ENCODE measurements at regions not wholly inside any gene's neighbourhood (a gene's known extent, or its start where the extent isn't known, plus 50 kb on each side); places are given as distances from the start of the nearest gene placed in this dataset.

DNA sequence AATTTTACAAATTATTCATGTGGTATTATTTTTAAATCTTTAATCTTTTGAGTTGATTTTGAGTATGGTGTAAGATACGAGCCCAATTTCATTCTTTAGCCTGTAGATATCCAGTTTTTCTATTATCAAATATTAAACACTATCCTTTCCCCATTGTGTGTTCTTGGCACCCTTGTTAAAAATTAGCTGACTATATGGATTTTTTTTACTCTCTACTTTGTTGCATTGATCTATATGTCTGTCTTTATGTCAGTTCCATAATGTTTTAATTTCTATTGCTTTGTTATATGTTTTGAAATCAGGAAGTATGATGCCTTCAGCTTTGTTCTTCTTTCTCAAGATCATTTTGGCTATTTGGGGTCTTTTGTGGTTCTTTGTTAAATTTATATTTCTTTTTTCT is 80.9 kb upstream of the ZNF804A start:
- ATAC-seq (ENCODE audit: low read depth) = no peak

DNA sequence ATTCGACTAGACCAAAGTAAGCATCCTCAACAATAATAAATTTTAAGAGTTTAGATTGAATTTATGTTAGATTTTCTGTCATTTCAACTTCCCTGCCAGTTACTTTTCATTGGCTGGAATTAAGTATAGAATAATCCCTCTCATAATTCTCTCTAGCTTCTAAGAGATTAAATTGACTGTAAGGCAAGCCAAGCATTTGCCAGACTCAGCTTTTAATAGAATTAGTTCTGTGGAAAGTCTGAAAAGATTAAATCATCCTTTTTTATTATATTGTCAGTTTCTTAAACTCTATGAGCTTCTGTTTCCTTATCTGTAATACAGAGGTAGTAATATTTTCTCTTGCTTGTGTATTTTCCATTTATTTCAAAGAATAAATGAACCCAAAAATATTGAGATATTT is 77.9 kb upstream of the ZNF804A start:
- TF ChIP-seq, protein P1, sequence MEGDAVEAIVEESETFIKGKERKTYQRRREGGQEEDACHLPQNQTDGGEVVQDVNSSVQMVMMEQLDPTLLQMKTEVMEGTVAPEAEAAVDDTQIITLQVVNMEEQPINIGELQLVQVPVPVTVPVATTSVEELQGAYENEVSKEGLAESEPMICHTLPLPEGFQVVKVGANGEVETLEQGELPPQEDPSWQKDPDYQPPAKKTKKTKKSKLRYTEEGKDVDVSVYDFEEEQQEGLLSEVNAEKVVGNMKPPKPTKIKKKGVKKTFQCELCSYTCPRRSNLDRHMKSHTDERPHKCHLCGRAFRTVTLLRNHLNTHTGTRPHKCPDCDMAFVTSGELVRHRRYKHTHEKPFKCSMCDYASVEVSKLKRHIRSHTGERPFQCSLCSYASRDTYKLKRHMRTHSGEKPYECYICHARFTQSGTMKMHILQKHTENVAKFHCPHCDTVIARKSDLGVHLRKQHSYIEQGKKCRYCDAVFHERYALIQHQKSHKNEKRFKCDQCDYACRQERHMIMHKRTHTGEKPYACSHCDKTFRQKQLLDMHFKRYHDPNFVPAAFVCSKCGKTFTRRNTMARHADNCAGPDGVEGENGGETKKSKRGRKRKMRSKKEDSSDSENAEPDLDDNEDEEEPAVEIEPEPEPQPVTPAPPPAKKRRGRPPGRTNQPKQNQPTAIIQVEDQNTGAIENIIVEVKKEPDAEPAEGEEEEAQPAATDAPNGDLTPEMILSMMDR (IDR thresholded peaks at IDR 0.05; ENCODE audit: poor library complexity, severe bottlenecking) = no peak
- no peak overlapping the region for H3K27ac ChIP-seq (ENCODE audit: poor library complexity, severe bottlenecking)
- no peak for DNase-seq (ENCODE audit: low spot score)
- H3K4me1 ChIP-seq (ENCODE audit: insufficient read depth, poor library complexity, severe bottlenecking) = no peaks in the 10 kb centered on the region
- no peaks in the 10 kb centered on the region for H3K9me3 ChIP-seq (ENCODE audit: severe bottlenecking)
- no peak for ATAC-seq (ENCODE audit: low read depth)
- no peak overlapping the region for H3K4me3 ChIP-seq (ENCODE audit: severe bottlenecking)
- no peaks in the 10 kb centered on the region for H3K36me3 ChIP-seq (ENCODE audit: low read depth)
- H3K27me3 ChIP-seq (ENCODE audit: insufficient read depth, poor library complexity, severe bottlenecking) = no peaks in the 10 kb centered on the region

More for the DNA sequence above, 80.9 kb upstream of the ZNF804A start:
- DNase-seq (ENCODE audit: low spot score) = no peak
- no peak overlapping the region for H3K27ac ChIP-seq (ENCODE audit: poor library complexity, severe bottlenecking)
- no peaks in the 10 kb centered on the region for H3K27me3 ChIP-seq (ENCODE audit: insufficient read depth, poor library complexity, severe bottlenecking)
- no peaks in the 10 kb centered on the region for H3K4me1 ChIP-seq (ENCODE audit: insufficient read depth, poor library complexity, severe bottlenecking)
- no peaks in the 10 kb centered on the region for H3K9me3 ChIP-seq (ENCODE audit: severe bottlenecking)
- no peaks in the 10 kb centered on the region for H3K36me3 ChIP-seq (ENCODE audit: low read depth)
- no peak overlapping the region for H3K4me3 ChIP-seq (ENCODE audit: severe bottlenecking)
- TF ChIP-seq, protein P1 (IDR thresholded peaks at IDR 0.05; ENCODE audit: poor library complexity, severe bottlenecking) = no peak

DNA sequence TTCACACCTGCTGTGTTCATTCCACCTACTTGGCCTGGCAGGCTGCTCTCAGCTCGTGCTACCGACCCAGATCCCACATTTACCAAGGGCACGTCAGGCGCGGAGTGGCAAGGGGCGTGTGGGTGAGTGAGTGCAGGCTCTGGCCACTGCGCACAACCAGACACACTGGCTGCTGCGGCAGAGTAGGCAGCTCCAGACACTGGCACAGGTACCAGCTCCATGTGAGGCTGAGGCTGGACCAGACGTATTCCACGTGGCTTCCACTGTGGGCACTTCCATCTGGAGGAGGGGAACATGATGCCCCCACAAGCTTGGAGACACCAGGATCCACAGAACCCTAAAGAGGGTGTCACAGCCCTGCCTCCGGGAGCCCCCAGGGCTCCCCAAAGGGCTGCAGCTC is 74.6 kb upstream of the ZNF804A start:
- Histone ChIP-seq H3K4me1 (ENCODE audit: insufficient read depth, poor library complexity, severe bottlenecking) (no peaks in the 10 kb centered on the region), H3K27me3 (ENCODE audit: insufficient read depth, poor library complexity, severe bottlenecking) (no peaks in the 10 kb centered on the region), H3K4me3 (ENCODE audit: severe bottlenecking) (no peak overlapping the region), H3K27ac (ENCODE audit: poor library complexity, severe bottlenecking) (no peak overlapping the region), H3K36me3 (ENCODE audit: low read depth) (no peaks in the 10 kb centered on the region), H3K9me3 (ENCODE audit: severe bottlenecking) (no peaks in the 10 kb centered on the region)
- DNase-seq (ENCODE audit: low spot score) (peak; percentile 28), ATAC-seq (ENCODE audit: low read depth) (no peak)
- TF ChIP-seq, protein P1 (IDR thresholded peaks at IDR 0.05; ENCODE audit: poor library complexity, severe bottlenecking) = no peak

DNA sequence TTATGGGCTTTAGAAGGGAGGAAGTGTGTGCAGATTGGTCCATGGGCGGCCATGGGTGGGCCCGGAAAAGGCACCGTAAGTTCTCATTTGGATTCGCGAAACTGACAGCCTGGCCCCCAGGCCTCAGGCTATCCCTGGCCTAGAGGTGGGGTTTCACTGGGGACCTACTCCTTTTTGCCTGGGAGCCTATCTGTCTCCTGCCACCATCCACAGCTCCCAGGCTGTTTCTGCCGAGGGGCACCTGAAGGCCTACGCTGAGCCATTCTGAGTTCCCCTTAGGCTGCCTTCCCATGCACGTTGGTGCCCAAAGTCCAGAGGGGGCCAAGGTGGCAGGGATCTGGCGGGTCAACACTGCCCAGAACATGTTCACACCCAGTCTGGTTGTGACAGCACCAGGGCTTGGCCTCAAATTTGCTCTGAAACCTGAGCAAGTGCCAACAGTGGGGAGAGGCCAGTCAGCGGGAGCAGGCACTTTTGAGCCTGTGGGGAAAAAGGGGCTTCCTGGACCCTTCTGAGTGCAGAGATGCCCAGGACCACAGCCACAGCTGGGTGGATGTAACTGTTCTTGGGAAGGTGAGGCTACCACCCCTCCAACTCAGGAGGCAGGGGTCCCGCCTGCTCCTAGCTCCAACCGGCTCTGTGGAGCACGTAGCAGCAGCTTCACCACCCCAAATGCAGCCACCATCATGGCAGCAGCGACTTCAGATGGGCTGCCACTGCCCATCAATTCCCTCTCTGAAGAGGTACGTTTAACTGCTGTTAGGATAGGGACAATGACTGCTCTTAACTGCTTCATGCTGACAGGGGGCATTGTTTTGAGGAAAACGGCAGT is 73.6 kb upstream of the ZNF804A start:
- TF ChIP-seq, protein P1 (IDR thresholded peaks at IDR 0.05; ENCODE audit: poor library complexity, severe bottlenecking) = no peak
- ATAC-seq (ENCODE audit: low read depth) (no peak), DNase-seq (ENCODE audit: low spot score) (peak; percentile 19)
- Histone ChIP-seq H3K36me3 (ENCODE audit: low read depth) (no peaks in the 10 kb centered on the region), H3K9me3 (ENCODE audit: severe bottlenecking) (no peaks in the 10 kb centered on the region), H3K27me3 (ENCODE audit: insufficient read depth, poor library complexity, severe bottlenecking) (no peaks in the 10 kb centered on the region), H3K4me3 (ENCODE audit: severe bottlenecking) (no peak overlapping the region), H3K4me1 (ENCODE audit: insufficient read depth, poor library complexity, severe bottlenecking) (no peaks in the 10 kb centered on the region), H3K27ac (ENCODE audit: poor library complexity, severe bottlenecking) (no peak overlapping the region)

DNA sequence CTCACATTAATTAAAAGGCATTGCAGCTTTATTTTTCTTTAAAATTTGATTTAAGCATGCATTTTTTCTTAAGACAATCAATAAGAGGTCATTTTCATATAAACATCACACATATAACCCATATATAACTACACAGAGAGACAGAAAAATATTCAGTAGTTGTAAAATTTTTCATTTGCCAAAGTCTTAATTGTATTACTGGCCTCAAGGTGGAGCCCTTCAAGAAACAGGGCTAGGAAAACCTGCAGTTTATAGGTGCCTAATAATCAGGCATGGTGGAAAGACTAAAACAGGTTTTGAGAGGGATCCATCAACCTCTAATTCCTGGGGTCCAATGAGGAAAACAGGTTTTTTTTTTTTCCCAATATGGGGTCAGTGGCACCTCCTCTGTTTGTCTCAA is 71.3 kb upstream of the ZNF804A start:
- Histone ChIP-seq H3K27ac (ENCODE audit: poor library complexity, severe bottlenecking) (no peak overlapping the region), H3K4me1 (ENCODE audit: insufficient read depth, poor library complexity, severe bottlenecking) (no peaks in the 10 kb centered on the region), H3K9me3 (ENCODE audit: severe bottlenecking) (no peaks in the 10 kb centered on the region), H3K4me3 (ENCODE audit: severe bottlenecking) (no peak overlapping the region), H3K27me3 (ENCODE audit: insufficient read depth, poor library complexity, severe bottlenecking) (no peaks in the 10 kb centered on the region), H3K36me3 (ENCODE audit: low read depth) (no peaks in the 10 kb centered on the region)
- ATAC-seq (ENCODE audit: low read depth) = no peak
- TF ChIP-seq, protein P1 (IDR thresholded peaks at IDR 0.05; ENCODE audit: poor library complexity, severe bottlenecking) = no peak
- no peak for DNase-seq (ENCODE audit: low spot score)
